ENCODE measurements at regions not wholly inside any gene's neighbourhood (a gene's known extent, or its start where the extent isn't known, plus 50 kb on each side); places are given as distances from the start of the nearest gene placed in this dataset.

DNA sequence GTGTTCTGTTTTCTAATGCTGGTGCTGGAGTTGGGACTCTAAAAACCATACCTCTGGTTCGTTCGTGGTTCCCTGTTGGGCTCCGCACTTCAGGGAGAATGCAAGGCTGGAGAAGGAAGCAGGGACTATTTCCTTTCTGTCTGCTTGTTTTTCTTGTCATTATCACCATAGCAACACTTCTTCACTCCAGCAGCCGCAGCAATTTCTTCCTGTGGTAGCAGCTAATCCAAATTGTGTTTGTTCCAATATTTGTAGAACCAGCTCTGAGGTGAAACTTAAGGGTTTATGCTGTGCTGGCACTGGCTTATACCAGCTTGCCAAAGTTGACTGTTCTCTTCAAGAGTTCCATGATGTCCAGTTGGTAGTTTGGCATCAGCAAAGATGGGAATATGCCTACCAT is 301.4 kb upstream of the SYT4 start:
- ChIA-PET CTCF (interaction anchor here (1.1 kb wide), 1 partner anchor 8 kb away, joined by 3 read pairs; no protein-coding TSS in a partner anchor), POLR2A (ENCODE audit: low non-redundant PET) (no interaction called here)
- TF ChIP-seq EZH2 (IDR thresholded peaks at IDR 0.05; ENCODE audit: borderline replicate concordance, low read depth, low read length, poor library complexity, severe bottlenecking): no peak
- TF ChIP-seq, protein P1, sequence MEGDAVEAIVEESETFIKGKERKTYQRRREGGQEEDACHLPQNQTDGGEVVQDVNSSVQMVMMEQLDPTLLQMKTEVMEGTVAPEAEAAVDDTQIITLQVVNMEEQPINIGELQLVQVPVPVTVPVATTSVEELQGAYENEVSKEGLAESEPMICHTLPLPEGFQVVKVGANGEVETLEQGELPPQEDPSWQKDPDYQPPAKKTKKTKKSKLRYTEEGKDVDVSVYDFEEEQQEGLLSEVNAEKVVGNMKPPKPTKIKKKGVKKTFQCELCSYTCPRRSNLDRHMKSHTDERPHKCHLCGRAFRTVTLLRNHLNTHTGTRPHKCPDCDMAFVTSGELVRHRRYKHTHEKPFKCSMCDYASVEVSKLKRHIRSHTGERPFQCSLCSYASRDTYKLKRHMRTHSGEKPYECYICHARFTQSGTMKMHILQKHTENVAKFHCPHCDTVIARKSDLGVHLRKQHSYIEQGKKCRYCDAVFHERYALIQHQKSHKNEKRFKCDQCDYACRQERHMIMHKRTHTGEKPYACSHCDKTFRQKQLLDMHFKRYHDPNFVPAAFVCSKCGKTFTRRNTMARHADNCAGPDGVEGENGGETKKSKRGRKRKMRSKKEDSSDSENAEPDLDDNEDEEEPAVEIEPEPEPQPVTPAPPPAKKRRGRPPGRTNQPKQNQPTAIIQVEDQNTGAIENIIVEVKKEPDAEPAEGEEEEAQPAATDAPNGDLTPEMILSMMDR (conservative IDR thresholded peaks at IDR 0.05; ENCODE audit: low read depth, low read length): no peak
- peaks cover 4% of the 10 kb centered on the region for H3K4me1 ChIP-seq (ENCODE audit: insufficient read depth, low read length, poor library complexity, severe bottlenecking)
- H3K27me3 ChIP-seq (replicated peaks; ENCODE audit: insufficient read depth, low read depth, low read length, poor library complexity): no peaks in the 10 kb centered on the region
- H3K36me3 ChIP-seq (ENCODE audit: insufficient read depth, low read length, poor library complexity, severe bottlenecking): no peaks in the 10 kb centered on the region
- H3K4me3 ChIP-seq (ENCODE audit: low read depth, low read length, poor library complexity, severe bottlenecking): no peak overlapping the region
- intact Hi-C loops (cut with micrococcal nuclease; ENCODE audit: unreplicated experiment): no loop called here
- H3K27ac ChIP-seq (ENCODE audit: low read depth, low read length, poor library complexity, severe bottlenecking): no peak overlapping the region
- DNase-seq (ENCODE audit: low spot score): no peak
- H3K9me3 ChIP-seq (ENCODE audit: low read depth, low read length, poor library complexity, severe bottlenecking): no peaks in the 10 kb centered on the region
- BruUV-seq (replicated peaks): no TSS peak

DNA sequence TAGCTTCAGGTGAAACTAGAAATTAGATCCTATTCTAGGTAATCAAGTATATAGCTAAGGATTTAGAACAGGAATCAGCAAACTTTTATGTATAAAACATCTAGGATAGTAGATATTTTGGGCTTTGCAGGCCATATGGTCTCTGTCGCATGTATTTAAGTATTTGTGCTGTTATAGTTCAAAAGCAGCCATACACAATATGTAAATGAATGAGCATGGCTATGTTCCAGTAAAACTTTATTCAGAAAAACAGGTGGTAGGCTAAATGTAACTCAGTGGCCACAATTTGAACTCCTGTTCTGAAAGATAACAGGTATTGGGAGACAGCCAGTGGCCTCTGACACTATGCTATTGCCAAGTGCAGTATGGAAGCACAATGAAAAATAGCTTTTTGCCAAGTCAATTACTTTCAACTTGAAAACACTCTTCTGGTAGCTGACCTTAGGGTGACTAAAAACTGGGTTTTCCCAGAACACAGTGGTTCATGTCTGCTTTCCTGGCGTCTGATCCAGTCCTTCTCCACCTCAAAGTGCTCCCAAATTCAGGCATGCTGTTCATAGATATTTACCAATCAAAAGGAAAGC is 304.7 kb upstream of the SYT4 start:
- no peak for TF ChIP-seq EZH2 (IDR thresholded peaks at IDR 0.05; ENCODE audit: borderline replicate concordance, low read depth, low read length, poor library complexity, severe bottlenecking)
- TF ChIP-seq, protein P1 (conservative IDR thresholded peaks at IDR 0.05; ENCODE audit: low read depth, low read length): no peak
- BruUV-seq (replicated peaks): no TSS peak
- H3K36me3 ChIP-seq (ENCODE audit: insufficient read depth, low read length, poor library complexity, severe bottlenecking): no peaks in the 10 kb centered on the region
- H3K27ac ChIP-seq (ENCODE audit: low read depth, low read length, poor library complexity, severe bottlenecking): no peak overlapping the region
- CTCF ChIA-PET: no interaction called here
- no peak overlapping the region for H3K4me3 ChIP-seq (ENCODE audit: low read depth, low read length, poor library complexity, severe bottlenecking)
- no peak for DNase-seq (ENCODE audit: low spot score)
- POLR2A ChIA-PET (ENCODE audit: low non-redundant PET): no interaction called here
- H3K9me3 ChIP-seq (ENCODE audit: low read depth, low read length, poor library complexity, severe bottlenecking): no peaks in the 10 kb centered on the region
- no peaks in the 10 kb centered on the region for H3K27me3 ChIP-seq (replicated peaks; ENCODE audit: insufficient read depth, low read depth, low read length, poor library complexity)
- intact Hi-C loops (cut with micrococcal nuclease; ENCODE audit: unreplicated experiment): no loop called here
- H3K4me1 ChIP-seq (ENCODE audit: insufficient read depth, low read length, poor library complexity, severe bottlenecking): peaks cover 4% of the 10 kb centered on the region

- Histone ChIP-seq H3K36me3 (ENCODE audit: insufficient read depth, low read length, poor library complexity, severe bottlenecking) (no peaks in the 10 kb centered on the region), H3K27me3 (replicated peaks; ENCODE audit: insufficient read depth, low read depth, low read length, poor library complexity) (no peaks in the 10 kb centered on the region), H3K27ac (ENCODE audit: low read depth, low read length, poor library complexity, severe bottlenecking) (peak overlapping the region; percentile 58), H3K4me1 (ENCODE audit: insufficient read depth, low read length, poor library complexity, severe bottlenecking) (peaks cover 7% of the 10 kb centered on the region), H3K4me3 (ENCODE audit: low read depth, low read length, poor library complexity, severe bottlenecking) (no peak overlapping the region), H3K9me3 (ENCODE audit: low read depth, low read length, poor library complexity, severe bottlenecking) (no peaks in the 10 kb centered on the region)
- DNase-seq (ENCODE audit: low spot score): peak; percentile 70
- no peak for TF ChIP-seq EZH2 (IDR thresholded peaks at IDR 0.05; ENCODE audit: borderline replicate concordance, low read depth, low read length, poor library complexity, severe bottlenecking)
- TF ChIP-seq, protein P1 (conservative IDR thresholded peaks at IDR 0.05; ENCODE audit: low read depth, low read length): peak; percentile 77
- ChIA-PET POLR2A (ENCODE audit: low non-redundant PET) (no interaction called here), CTCF (interaction anchor here (0.5 to 3.2 kb wide), 3 partner anchors 15 to 1534 kb away, joined by 3 to 16 read pairs (median 4); no protein-coding TSS in a partner anchor)
- intact Hi-C loops (cut with micrococcal nuclease; ENCODE audit: unreplicated experiment): loop anchor here (2.0 to 5.0 kb wide), 2 partner anchors 17 to 1535 kb away; no protein-coding TSS in a partner anchor
- BruUV-seq (replicated peaks): no TSS peak
Observed at GRCh38 chr18:43587538-43588153, 310.4 kb upstream of the SYT4 start.

Data from A673 (cell line).